ENCODE measurements at regions not wholly inside any gene's neighbourhood (a gene's known extent, or its start where the extent isn't known, plus 50 kb on each side); places are given as distances from the start of the nearest gene placed in this dataset.

DNA sequence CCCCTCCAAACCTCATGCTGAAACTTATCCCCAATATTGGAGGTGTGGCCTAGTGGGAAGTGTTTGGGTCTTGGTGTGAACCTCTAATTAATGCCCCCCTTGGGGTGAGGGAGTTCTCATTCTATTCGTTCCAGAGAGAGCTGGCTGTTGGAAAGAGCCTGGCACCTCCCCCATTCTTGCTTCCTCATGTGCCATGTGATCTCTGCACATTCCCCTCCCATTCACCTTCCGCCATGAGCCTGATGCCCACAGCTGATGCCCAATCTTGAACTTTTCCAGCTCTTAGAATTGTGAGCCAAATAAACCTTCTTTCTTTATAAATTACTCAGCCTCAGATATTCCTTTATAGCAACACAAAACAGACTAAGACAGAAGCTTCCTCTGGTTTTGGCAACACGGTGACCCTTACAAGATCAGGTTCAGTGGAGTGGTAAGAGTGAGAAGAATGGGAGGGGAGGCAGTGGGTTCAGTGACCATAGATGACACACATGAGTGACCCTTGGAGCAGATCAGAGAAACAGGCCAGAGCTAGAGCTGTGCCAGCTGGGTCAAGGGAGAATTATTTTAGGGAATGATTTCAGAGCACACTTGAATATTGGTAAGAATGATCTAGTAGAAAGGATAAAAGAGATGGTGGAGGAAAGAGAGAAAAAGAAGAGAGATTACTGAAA, 176.4 kb downstream of the LY86 start:
- Histone ChIP-seq H3K27me3 (ENCODE audit: insufficient read depth, poor library complexity, severe bottlenecking) (no peaks in the 10 kb centered on the region), H3K27ac (ENCODE audit: poor library complexity, severe bottlenecking) (no peak overlapping the region), H3K4me1 (ENCODE audit: insufficient read depth, poor library complexity, severe bottlenecking) (no peaks in the 10 kb centered on the region), H3K4me3 (ENCODE audit: severe bottlenecking) (no peak overlapping the region), H3K36me3 (ENCODE audit: low read depth) (no peaks in the 10 kb centered on the region), H3K9me3 (ENCODE audit: severe bottlenecking) (no peaks in the 10 kb centered on the region)
- ATAC-seq (ENCODE audit: low read depth) (no peak), DNase-seq (ENCODE audit: low spot score) (no peak)
- TF ChIP-seq, protein P1, sequence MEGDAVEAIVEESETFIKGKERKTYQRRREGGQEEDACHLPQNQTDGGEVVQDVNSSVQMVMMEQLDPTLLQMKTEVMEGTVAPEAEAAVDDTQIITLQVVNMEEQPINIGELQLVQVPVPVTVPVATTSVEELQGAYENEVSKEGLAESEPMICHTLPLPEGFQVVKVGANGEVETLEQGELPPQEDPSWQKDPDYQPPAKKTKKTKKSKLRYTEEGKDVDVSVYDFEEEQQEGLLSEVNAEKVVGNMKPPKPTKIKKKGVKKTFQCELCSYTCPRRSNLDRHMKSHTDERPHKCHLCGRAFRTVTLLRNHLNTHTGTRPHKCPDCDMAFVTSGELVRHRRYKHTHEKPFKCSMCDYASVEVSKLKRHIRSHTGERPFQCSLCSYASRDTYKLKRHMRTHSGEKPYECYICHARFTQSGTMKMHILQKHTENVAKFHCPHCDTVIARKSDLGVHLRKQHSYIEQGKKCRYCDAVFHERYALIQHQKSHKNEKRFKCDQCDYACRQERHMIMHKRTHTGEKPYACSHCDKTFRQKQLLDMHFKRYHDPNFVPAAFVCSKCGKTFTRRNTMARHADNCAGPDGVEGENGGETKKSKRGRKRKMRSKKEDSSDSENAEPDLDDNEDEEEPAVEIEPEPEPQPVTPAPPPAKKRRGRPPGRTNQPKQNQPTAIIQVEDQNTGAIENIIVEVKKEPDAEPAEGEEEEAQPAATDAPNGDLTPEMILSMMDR (IDR thresholded peaks at IDR 0.05; ENCODE audit: poor library complexity, severe bottlenecking): no peak

DNA sequence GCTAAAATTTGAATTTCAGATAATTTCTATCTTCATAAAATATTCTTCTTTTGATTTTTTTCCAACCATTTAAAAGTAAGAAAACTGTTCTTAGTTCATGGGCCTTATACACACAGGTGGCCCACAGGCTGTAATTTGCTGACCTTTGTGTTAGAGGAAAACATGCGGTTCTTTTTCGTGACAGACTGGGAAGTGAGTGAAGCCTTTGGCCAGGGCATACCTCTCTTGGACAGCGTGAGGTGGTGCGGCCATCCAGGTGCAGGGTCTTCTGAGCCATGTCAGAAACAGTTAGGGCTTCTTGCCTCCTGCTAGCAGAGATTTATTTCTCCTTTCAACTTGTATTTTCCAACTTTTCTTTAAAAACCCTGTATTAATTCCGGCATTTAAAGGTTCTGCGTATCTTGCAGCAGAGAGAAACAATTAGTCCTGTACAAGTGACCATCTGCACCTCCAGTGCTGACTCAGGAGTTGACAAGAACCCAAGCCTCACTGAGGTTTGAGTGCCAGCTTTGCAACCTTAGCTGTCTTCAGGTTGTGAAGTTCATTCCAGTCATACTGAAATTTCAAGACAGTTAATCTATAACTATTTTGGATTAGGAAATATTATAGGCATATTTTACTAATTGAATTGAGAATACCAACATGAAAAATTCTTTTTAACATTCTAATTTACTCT, 177.8 kb downstream of the LY86 start:
- no peaks in the 10 kb centered on the region for H3K4me1 ChIP-seq (ENCODE audit: insufficient read depth, poor library complexity, severe bottlenecking)
- ATAC-seq (ENCODE audit: low read depth) (no peak), DNase-seq (ENCODE audit: low spot score) (no peak)
- H3K27ac ChIP-seq (ENCODE audit: poor library complexity, severe bottlenecking): no peak overlapping the region
- H3K9me3 ChIP-seq (ENCODE audit: severe bottlenecking): no peaks in the 10 kb centered on the region
- no peaks in the 10 kb centered on the region for H3K36me3 ChIP-seq (ENCODE audit: low read depth)
- TF ChIP-seq, protein P1 (IDR thresholded peaks at IDR 0.05; ENCODE audit: poor library complexity, severe bottlenecking): no peak
- H3K27me3 ChIP-seq (ENCODE audit: insufficient read depth, poor library complexity, severe bottlenecking): no peaks in the 10 kb centered on the region
- H3K4me3 ChIP-seq (ENCODE audit: severe bottlenecking): no peak overlapping the region

DNA sequence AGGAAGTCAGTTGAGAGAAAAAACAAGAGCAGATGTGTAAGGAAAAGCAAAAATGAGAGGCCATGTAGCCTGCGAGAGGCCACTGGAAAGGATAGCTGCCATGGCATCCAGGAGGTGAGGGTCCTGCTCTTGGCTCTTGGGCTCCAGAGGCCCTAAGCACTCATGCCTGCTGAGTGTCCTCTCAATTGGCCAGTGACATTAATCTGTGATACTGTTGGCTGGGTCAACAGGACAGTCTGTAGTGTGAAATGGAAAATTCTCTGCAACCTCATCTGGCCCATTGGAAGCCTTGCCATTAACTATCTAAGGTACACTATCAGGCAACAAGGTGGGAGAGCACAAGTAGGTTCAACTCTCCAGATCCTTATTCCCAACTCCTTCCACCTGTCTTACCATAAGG, 180.9 kb downstream of the LY86 start:
- ATAC-seq (ENCODE audit: low read depth) (no peak), DNase-seq (ENCODE audit: low spot score) (no peak)
- TF ChIP-seq, protein P1 (IDR thresholded peaks at IDR 0.05; ENCODE audit: poor library complexity, severe bottlenecking): no peak
- Histone ChIP-seq H3K9me3 (ENCODE audit: severe bottlenecking) (no peaks in the 10 kb centered on the region), H3K36me3 (ENCODE audit: low read depth) (no peaks in the 10 kb centered on the region), H3K27ac (ENCODE audit: poor library complexity, severe bottlenecking) (no peak overlapping the region), H3K27me3 (ENCODE audit: insufficient read depth, poor library complexity, severe bottlenecking) (no peaks in the 10 kb centered on the region), H3K4me1 (ENCODE audit: insufficient read depth, poor library complexity, severe bottlenecking) (no peaks in the 10 kb centered on the region), H3K4me3 (ENCODE audit: severe bottlenecking) (no peak overlapping the region)

DNA sequence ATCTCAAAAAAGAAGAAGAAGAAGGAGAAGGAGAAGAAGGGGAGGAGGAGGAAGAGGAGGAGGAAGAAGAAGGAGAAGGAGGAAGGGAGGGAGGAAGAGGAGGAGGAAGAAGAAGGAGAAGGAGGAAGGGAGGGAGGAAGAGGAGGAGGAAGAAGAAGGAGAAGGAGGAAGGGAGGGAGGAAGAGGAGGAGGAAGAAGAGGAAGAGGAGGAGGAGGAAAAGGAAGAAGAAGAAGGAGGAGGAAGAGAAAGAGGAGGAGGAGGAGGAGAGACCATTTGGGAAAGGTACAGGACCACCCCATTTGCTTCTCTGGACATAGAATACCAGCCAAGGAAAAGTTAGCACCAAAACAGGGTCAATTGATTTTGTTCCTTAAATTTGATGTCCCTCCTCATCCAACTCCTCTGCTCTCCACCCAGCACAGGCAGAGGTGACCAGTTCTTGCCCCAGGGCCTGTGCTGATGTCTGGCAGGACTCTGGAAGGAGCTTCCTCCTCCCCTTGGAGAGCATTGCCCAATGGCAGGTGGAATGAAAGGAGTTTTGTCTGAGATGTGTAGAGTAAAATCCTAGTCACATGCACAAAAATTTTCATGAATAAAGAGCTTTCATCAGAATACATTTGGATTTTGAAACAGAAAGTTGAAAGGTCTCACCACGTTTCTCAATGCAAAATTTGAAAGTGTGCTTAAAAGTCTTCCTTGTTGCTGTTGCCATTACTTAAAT, 182.9 kb downstream of the LY86 start:
- no peak for ATAC-seq (ENCODE audit: low read depth)
- TF ChIP-seq, protein P1 (IDR thresholded peaks at IDR 0.05; ENCODE audit: poor library complexity, severe bottlenecking): no peak
- no peak overlapping the region for H3K4me3 ChIP-seq (ENCODE audit: severe bottlenecking)
- no peak overlapping the region for H3K27ac ChIP-seq (ENCODE audit: poor library complexity, severe bottlenecking)
- H3K36me3 ChIP-seq (ENCODE audit: low read depth): no peaks in the 10 kb centered on the region
- no peak for DNase-seq (ENCODE audit: low spot score)
- no peaks in the 10 kb centered on the region for H3K4me1 ChIP-seq (ENCODE audit: insufficient read depth, poor library complexity, severe bottlenecking)
- no peaks in the 10 kb centered on the region for H3K27me3 ChIP-seq (ENCODE audit: insufficient read depth, poor library complexity, severe bottlenecking)
- no peaks in the 10 kb centered on the region for H3K9me3 ChIP-seq (ENCODE audit: severe bottlenecking)

Measured in RWPE2 (cell line).